Upper lobe of right lung (tissue), 1 donor: ENCODE measurements at regions not wholly inside any gene's neighbourhood (a gene's known extent, or its start where the extent isn't known, plus 50 kb on each side); places are given as distances from the start of the nearest gene placed in this dataset.

Experiments used
- ATAC-seq: fragments of 200-7000 bp; cut with Tn5 transposase; one replicate; pipeline ENCODE4 v1.9.1; 2020; ENCODE audit warnings: mild to moderate bottlenecking, moderate library complexity
- DNase-seq: peaks from one replicate; pipeline ENCODE4 v3.0.0-alpha.2; 2020
- H3K27ac ChIP-seq: fragments of 200-600 bp; one replicate; pipeline ENCODE4 v1.8.0; 2022
- H3K27me3 ChIP-seq: fragments of 200-600 bp; one replicate; pipeline ENCODE4 v1.8.0; 2022; ENCODE audit warnings: mild to moderate bottlenecking
- H3K36me3 ChIP-seq: fragments of 200-600 bp; one replicate; pipeline ENCODE4 v1.8.0; 2022
- H3K4me1 ChIP-seq: fragments of 200-600 bp; one replicate; pipeline ENCODE4 v1.8.0; 2022
- H3K4me3 ChIP-seq: fragments of 200-600 bp; one replicate; pipeline ENCODE4 v1.8.0; 2022; ENCODE audit warnings: mild to moderate bottlenecking
- H3K9me3 ChIP-seq: fragments of 200-600 bp; one replicate; pipeline ENCODE4 v1.8.0; 2022
- CTCF ChIP-seq: fragments of 200-600 bp; IDR thresholded peaks from one replicate; pipeline ENCODE4 v1.8.0; 2022; ENCODE audit warnings: antibody characterized with exemption
- intact Hi-C: fragments of 100-400 bp; cut with DNase I; formaldehyde crosslinking; loops from one replicate; pipeline ENCODE4 v1.11.0; 2022
- donor health status: DM: no; HTN: yes; CAD: no; lungs with severe emphysema.

- Histone ChIP-seq H3K4me1 (no peaks in the 10 kb centered on the region), H3K27me3 (no peaks in the 10 kb centered on the region), H3K9me3 (no peaks in the 10 kb centered on the region), H3K4me3 (no peak overlapping the region), H3K27ac (no peak overlapping the region), H3K36me3 (no peaks in the 10 kb centered on the region)
- intact Hi-C loops, result no loop called here
- DNase-seq (no peak), ATAC-seq (no peak)
- TF ChIP-seq CTCF, result no peak
These were observed 70.8 kb upstream of the KDM7A start for GRCh38 chr7:140247559-140247958.

- no peak for TF ChIP-seq CTCF
- H3K27me3 ChIP-seq, result no peaks in the 10 kb centered on the region
- H3K9me3 ChIP-seq, result no peaks in the 10 kb centered on the region
- H3K4me1 ChIP-seq, result peaks cover 7% of the 10 kb centered on the region
- no peak for DNase-seq
- no peak for ATAC-seq
- intact Hi-C loops, result no loop called here
- no peak overlapping the region for H3K4me3 ChIP-seq
- H3K27ac ChIP-seq, result no peak overlapping the region
- no peaks in the 10 kb centered on the region for H3K36me3 ChIP-seq
These were observed 68.9 kb upstream of the KDM7A start for GRCh38 chr7:140245611-140246105.

- ATAC-seq, result peak; percentile 84
- no peaks in the 10 kb centered on the region for H3K27me3 ChIP-seq
- H3K4me1 ChIP-seq, result peaks cover 7% of the 10 kb centered on the region
- intact Hi-C loops, result no loop called here
- no peaks in the 10 kb centered on the region for H3K9me3 ChIP-seq
- H3K4me3 ChIP-seq, result no peak overlapping the region
- no peak for TF ChIP-seq CTCF
- no peak for DNase-seq
- H3K36me3 ChIP-seq, result no peaks in the 10 kb centered on the region
- no peak overlapping the region for H3K27ac ChIP-seq
These were observed 65.6 kb upstream of the KDM7A start for GRCh38 chr7:140242057-140243031.

- Histone ChIP-seq H3K27me3 (no peaks in the 10 kb centered on the region), H3K27ac (no peak overlapping the region), H3K4me1 (peaks cover 7% of the 10 kb centered on the region), H3K4me3 (no peak overlapping the region), H3K36me3 (no peaks in the 10 kb centered on the region), H3K9me3 (no peaks in the 10 kb centered on the region)
- no peak for ATAC-seq
- intact Hi-C loops, result no loop called here
- no peak for TF ChIP-seq CTCF
- no peak for DNase-seq
These were observed 62.8 kb upstream of the KDM7A start for GRCh38 chr7:140239653-140239935.

GRCh38 chr7:140238778-140239652 lies 62.2 kb upstream of the KDM7A start:
- Histone ChIP-seq H3K36me3 (no peaks in the 10 kb centered on the region), H3K4me1 (peaks cover 7% of the 10 kb centered on the region), H3K27me3 (no peaks in the 10 kb centered on the region), H3K27ac (no peak overlapping the region), H3K4me3 (no peak overlapping the region), H3K9me3 (no peaks in the 10 kb centered on the region)
- no peak for DNase-seq
- peak; percentile 22 for ATAC-seq
- intact Hi-C loops, result no loop called here
- no peak for TF ChIP-seq CTCF
